Neural progenitor cell (in vitro differentiated cells): ENCODE measurements at regions not wholly inside any gene's neighbourhood (a gene's known extent, or its start where the extent isn't known, plus 50 kb on each side); places are given as distances from the start of the nearest gene placed in this dataset.

Experiments used
- CTCF ChIP-seq: fragments of 200-600 bp; sonication (generic); IDR thresholded peaks from 2 replicates; pipeline ENCODE4 v1.5.1; 2017; ENCODE audit warnings: antibody characterized with exemption, mild to moderate bottlenecking
- EZH2 ChIP-seq: fragments of 200-600 bp; sonication (generic); IDR thresholded peaks from 2 replicates; pipeline ENCODE4 v1.6.1; 2017; ENCODE audit warnings: antibody characterized with exemption, mild to moderate bottlenecking, moderate library complexity

GRCh38 chr5:124279146-124279876 is 467.1 kb downstream of the ZNF608 start:
- TF ChIP-seq CTCF (no peak), EZH2 (no peak)
